ENCODE measurements at regions not wholly inside any gene's neighbourhood (a gene's known extent, or its start where the extent isn't known, plus 50 kb on each side); places are given as distances from the start of the nearest gene placed in this dataset.

DNA sequence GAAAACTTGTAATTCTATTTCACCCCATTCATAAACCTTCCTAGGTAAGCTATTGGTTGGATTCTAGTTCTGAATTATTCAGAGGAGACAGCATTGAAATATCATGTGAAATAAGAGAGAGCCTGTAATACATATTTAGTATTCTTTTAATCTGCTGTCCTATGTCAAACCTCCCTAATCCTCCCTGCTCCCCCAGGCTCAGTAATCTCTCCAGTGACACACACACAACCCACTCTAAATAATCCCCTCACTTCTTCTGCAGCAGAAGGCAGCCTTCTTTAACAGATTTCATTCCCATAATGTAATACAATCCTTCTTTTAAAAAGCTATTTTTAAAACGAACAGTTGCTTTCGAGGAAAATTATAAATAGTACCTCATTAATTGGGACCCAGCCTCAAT is 639.7 kb upstream of the AUTS2 start:
- Histone ChIP-seq H3K4me1 (no peaks in the 10 kb centered on the region), H3K27me3 (no peaks in the 10 kb centered on the region), H3K27ac (no peak overlapping the region), H3K36me3 (no peaks in the 10 kb centered on the region), H3K9me3 (no peaks in the 10 kb centered on the region), H3K4me3 (no peak overlapping the region)
- intact Hi-C loops (cut with DNase I): no loop called here
- 68% methylated on average over 2 of the region's 2 CpGs for WGBS (ENCODE audit: insufficient coverage, low coverage, low lambda C conversion rate, missing lambda C conversion rate)
- ATAC-seq: no peak
- TF ChIP-seq, protein P1, sequence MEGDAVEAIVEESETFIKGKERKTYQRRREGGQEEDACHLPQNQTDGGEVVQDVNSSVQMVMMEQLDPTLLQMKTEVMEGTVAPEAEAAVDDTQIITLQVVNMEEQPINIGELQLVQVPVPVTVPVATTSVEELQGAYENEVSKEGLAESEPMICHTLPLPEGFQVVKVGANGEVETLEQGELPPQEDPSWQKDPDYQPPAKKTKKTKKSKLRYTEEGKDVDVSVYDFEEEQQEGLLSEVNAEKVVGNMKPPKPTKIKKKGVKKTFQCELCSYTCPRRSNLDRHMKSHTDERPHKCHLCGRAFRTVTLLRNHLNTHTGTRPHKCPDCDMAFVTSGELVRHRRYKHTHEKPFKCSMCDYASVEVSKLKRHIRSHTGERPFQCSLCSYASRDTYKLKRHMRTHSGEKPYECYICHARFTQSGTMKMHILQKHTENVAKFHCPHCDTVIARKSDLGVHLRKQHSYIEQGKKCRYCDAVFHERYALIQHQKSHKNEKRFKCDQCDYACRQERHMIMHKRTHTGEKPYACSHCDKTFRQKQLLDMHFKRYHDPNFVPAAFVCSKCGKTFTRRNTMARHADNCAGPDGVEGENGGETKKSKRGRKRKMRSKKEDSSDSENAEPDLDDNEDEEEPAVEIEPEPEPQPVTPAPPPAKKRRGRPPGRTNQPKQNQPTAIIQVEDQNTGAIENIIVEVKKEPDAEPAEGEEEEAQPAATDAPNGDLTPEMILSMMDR (IDR thresholded peaks at IDR 0.05): no peak
- no peak for TF ChIP-seq POLR2A (IDR thresholded peaks at IDR 0.05)
- DNase-seq: no peak

DNA sequence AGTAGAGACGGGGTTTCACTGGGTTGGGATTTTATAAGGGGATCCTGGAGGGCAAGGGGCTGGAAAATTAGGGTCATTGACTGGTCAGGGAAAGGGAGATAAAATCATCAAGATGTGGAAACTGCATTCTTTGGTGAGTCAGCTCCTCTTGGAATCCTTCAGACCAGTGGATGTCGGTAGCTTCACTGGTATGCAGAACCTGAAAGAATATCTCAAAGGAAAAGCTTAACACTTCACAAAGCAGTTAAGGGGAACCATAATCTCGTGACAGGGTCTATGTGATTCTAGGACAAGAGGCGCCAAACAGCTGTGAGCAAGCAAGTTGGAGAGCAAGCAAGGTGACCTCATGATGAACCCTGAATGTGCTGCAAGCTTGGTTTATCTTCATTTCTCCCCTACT is 634.7 kb upstream of the AUTS2 start:
- Histone ChIP-seq H3K4me3 (no peak overlapping the region), H3K4me1 (no peaks in the 10 kb centered on the region), H3K36me3 (no peaks in the 10 kb centered on the region), H3K27me3 (no peaks in the 10 kb centered on the region), H3K9me3 (no peaks in the 10 kb centered on the region), H3K27ac (no peak overlapping the region)
- WGBS (ENCODE audit: insufficient coverage, low coverage, low lambda C conversion rate, missing lambda C conversion rate): 40% methylated on average over 4 of the region's 4 CpGs
- intact Hi-C loops (cut with DNase I): no loop called here
- no peak for ATAC-seq
- TF ChIP-seq, protein P1 (IDR thresholded peaks at IDR 0.05): no peak
- TF ChIP-seq POLR2A (IDR thresholded peaks at IDR 0.05): no peak
- DNase-seq: no peak

DNA sequence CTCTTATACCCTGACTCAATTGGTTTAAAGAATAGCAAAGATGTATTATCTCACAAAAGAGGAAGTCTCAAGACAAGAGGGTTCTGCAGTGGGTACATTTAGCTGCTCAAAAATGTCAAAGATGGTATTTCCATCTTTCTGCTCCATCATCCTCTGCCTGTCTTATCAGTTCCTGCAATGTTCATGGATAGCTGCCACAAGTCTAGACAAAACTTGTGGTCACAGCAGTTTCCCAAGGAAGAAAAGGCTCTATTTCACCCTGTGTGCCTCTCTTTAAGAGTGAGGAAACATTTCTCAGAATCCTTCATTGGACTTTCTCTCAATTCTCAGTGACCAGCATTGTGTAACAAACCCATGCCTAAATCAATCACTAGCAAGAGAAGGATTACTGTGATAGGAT is 634.2 kb upstream of the AUTS2 start:
- no peak for DNase-seq
- TF ChIP-seq, protein P1 (IDR thresholded peaks at IDR 0.05): no peak
- TF ChIP-seq POLR2A (IDR thresholded peaks at IDR 0.05): no peak
- intact Hi-C loops (cut with DNase I): no loop called here
- H3K36me3 ChIP-seq: no peaks in the 10 kb centered on the region
- no peaks in the 10 kb centered on the region for H3K4me1 ChIP-seq
- no peaks in the 10 kb centered on the region for H3K27me3 ChIP-seq
- no peaks in the 10 kb centered on the region for H3K9me3 ChIP-seq
- no peak for ATAC-seq
- H3K27ac ChIP-seq: no peak overlapping the region
- no peak overlapping the region for H3K4me3 ChIP-seq

DNA sequence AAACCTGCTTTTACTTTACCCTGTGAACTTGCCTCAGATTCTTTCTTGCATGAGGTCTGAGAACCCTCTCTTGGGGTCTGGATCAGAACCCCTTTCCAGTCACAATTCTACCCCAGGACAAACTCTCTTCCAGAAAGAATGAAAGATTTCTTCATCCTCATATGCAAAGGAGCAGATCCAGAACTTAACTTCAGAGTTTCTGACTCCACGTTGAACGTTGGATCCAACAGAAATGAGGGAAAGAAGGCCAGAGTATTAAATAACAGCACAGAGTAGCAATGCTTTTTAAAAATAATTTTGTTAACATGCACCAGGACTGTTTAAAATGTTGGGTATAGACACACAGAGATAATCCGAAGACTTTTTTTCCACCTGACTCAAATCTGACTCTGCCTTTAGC is 632.9 kb upstream of the AUTS2 start:
- intact Hi-C loops (cut with DNase I): no loop called here
- no peak for DNase-seq

DNA sequence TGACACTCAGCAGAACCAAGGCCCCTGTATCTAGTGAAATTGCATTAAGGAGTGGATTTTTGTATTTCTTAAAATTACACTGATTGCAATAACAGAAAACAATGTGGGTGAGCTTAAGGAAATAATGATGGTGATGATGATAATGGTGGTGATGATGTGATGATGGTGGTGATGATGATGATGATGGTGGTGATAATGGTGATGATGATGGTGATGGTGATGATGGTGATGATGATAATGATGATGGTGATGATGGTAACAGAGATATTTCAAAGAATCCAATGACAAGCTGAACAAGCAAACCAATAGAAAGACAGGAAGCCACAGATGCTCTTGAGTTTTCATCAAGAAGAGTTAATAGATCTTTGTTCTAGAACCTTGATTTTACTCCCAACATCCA is 630.7 kb upstream of the AUTS2 start:
- Histone ChIP-seq H3K36me3 (no peaks in the 10 kb centered on the region), H3K4me1 (no peaks in the 10 kb centered on the region), H3K9me3 (no peaks in the 10 kb centered on the region), H3K27ac (no peak overlapping the region), H3K4me3 (no peak overlapping the region), H3K27me3 (no peaks in the 10 kb centered on the region)
- DNase-seq: no peak
- intact Hi-C loops (cut with DNase I): no loop called here
- ATAC-seq: no peak
- TF ChIP-seq, protein P1 (IDR thresholded peaks at IDR 0.05): no peak
- no peak for TF ChIP-seq POLR2A (IDR thresholded peaks at IDR 0.05)

More for the DNA sequence above, 632.9 kb upstream of the AUTS2 start:
- TF ChIP-seq, protein P1 (IDR thresholded peaks at IDR 0.05): no peak
- no peak for TF ChIP-seq POLR2A (IDR thresholded peaks at IDR 0.05)
- no peak for ATAC-seq
- Histone ChIP-seq H3K4me1 (no peaks in the 10 kb centered on the region), H3K36me3 (no peaks in the 10 kb centered on the region), H3K9me3 (no peaks in the 10 kb centered on the region), H3K27ac (no peak overlapping the region), H3K4me3 (no peak overlapping the region), H3K27me3 (no peaks in the 10 kb centered on the region)
- 35% methylated on average over 3 of the region's 3 CpGs for WGBS (ENCODE audit: insufficient coverage, low coverage, low lambda C conversion rate, missing lambda C conversion rate)
